Fibroblast of lung (primary cell): ENCODE measurements at regions not wholly inside any gene's neighbourhood (a gene's known extent, or its start where the extent isn't known, plus 50 kb on each side); places are given as distances from the start of the nearest gene placed in this dataset.

Experiments used
- DNase-seq, 2 donors: peaks; one replicate each; pipeline versions ENCODE4 v3.0.0 to v3.0.0-alpha.2; 2010; ENCODE audit warnings: low read depth in 2 of 2
- H2AFZ ChIP-seq: 2 replicates; pipeline ENCODE4 v1.5.1; 2012; ENCODE audit warnings: low read length, control low read depth, inconsistent platforms
- H3K27ac ChIP-seq: 2 replicates; pipeline ENCODE4 v1.5.1; 2011; ENCODE audit warnings: low read length, control low read depth; ENCODE audit not compliant: insufficient read depth
- H3K27me3 ChIP-seq: 2 replicates; pipeline ENCODE4 v1.5.1; 2011; ENCODE audit warnings: mild to moderate bottlenecking, low read length; ENCODE audit not compliant: control insufficient read depth, insufficient read depth
- H3K36me3 ChIP-seq: 2 replicates; pipeline ENCODE4 v1.5.1; 2011; ENCODE audit warnings: low read length; ENCODE audit not compliant: control insufficient read depth, insufficient read depth
- H3K4me1 ChIP-seq: 2 replicates; pipeline ENCODE4 v1.5.1; 2011; ENCODE audit warnings: low read length; ENCODE audit not compliant: control insufficient read depth, insufficient read depth; ENCODE audit errors: extremely low read depth
- H3K4me2 ChIP-seq: 2 replicates; pipeline ENCODE4 v1.5.1; 2011; ENCODE audit warnings: low read length, control low read depth; ENCODE audit not compliant: insufficient read depth; ENCODE audit errors: extremely low read depth
- H3K4me3 ChIP-seq, 4 experiments: fragments of 200-600 bp in 1 of 4; sonication (generic) in 1 of 4; replicated peaks in 1 of 4; 2 replicates each; pipeline ENCODE4 v1.5.1; 2011 to 2016; ENCODE audit warnings: low read length in 4 of 4, low read depth in 3 of 4, mild to moderate bottlenecking in 3 of 4, control low read depth in 2 of 4, inconsistent platforms in 1 of 4, mixed read lengths in 1 of 4; ENCODE audit not compliant: insufficient read depth in 1 of 4; ENCODE audit errors: control extremely low read depth in 1 of 4
- H3K79me2 ChIP-seq: 2 replicates; pipeline ENCODE4 v1.5.1; 2012; ENCODE audit warnings: mild to moderate bottlenecking, low read length, inconsistent platforms; ENCODE audit not compliant: control insufficient read depth, insufficient read depth
- H3K9ac ChIP-seq: 2 replicates; pipeline ENCODE4 v1.5.1; 2011; ENCODE audit warnings: mild to moderate bottlenecking, low read length, control low read depth; ENCODE audit not compliant: insufficient read depth
- H3K9me3 ChIP-seq: 2 replicates; pipeline ENCODE4 v1.5.1; 2012; ENCODE audit warnings: low read depth, low read length; ENCODE audit not compliant: control insufficient read depth, insufficient read depth
- H4K20me1 ChIP-seq: 2 replicates; pipeline ENCODE4 v1.5.1; 2011; ENCODE audit warnings: low read length; ENCODE audit not compliant: control insufficient read depth, insufficient read depth; ENCODE audit errors: extremely low read depth
- EZH2 ChIP-seq: IDR thresholded peaks from 2 replicates; pipeline ENCODE4 v1.5.1; 2012; ENCODE audit warnings: low read length, control low read depth, mild to moderate bottlenecking; ENCODE audit errors: missing control alignments
- TF ChIP-seq, protein P1 (sequence below), 2 donors: IDR thresholded peaks in 1 of 2; conservative IDR thresholded peaks in 1 of 2; 1 replicate in 1 of 2; 2 replicates in 1 of 2; pipeline ENCODE4 v1.5.1; 2011 to 2012; ENCODE audit warnings: low read length in 2 of 2, control low read depth in 1 of 2, inconsistent platforms in 1 of 2, low read depth in 1 of 2, mild to moderate bottlenecking in 1 of 2

DNA sequence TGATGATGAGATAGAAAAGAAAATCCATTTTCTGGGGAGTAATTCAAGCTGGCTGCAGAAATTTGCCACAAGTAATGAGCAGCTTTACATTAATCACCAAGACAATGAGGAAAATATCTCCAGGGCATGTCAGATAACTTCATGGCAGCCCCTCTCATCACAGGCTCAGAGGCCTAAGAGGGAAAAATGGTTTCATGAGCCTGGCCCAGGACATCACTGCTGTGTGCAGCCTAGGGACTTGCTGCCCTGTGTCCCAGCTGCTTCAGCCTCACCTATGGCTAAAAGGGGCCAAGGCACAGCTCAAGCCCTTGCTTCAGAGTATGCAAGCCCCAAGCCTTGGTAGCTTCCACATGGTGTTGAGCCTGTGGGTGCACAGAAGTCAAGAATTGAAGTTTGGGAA, 161.7 kb downstream of the OPA1 start:
- TF ChIP-seq EZH2: no peak
- TF ChIP-seq, protein P1, sequence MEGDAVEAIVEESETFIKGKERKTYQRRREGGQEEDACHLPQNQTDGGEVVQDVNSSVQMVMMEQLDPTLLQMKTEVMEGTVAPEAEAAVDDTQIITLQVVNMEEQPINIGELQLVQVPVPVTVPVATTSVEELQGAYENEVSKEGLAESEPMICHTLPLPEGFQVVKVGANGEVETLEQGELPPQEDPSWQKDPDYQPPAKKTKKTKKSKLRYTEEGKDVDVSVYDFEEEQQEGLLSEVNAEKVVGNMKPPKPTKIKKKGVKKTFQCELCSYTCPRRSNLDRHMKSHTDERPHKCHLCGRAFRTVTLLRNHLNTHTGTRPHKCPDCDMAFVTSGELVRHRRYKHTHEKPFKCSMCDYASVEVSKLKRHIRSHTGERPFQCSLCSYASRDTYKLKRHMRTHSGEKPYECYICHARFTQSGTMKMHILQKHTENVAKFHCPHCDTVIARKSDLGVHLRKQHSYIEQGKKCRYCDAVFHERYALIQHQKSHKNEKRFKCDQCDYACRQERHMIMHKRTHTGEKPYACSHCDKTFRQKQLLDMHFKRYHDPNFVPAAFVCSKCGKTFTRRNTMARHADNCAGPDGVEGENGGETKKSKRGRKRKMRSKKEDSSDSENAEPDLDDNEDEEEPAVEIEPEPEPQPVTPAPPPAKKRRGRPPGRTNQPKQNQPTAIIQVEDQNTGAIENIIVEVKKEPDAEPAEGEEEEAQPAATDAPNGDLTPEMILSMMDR (conservative IDR thresholded peaks at IDR 0.05 in 1 of 2, IDR thresholded peaks at IDR 0.05 in 1 of 2; ENCODE audit: low read depth in 1 of 2, low read length in 2 of 2): no peak
- Histone ChIP-seq H2AFZ (no peak overlapping the region), H3K79me2 (no peaks in the 10 kb centered on the region), H3K9me3 (no peaks in the 10 kb centered on the region), H3K36me3 (no peaks in the 10 kb centered on the region), H3K4me1 (no peaks in the 10 kb centered on the region), H3K4me2 (no peak overlapping the region), H4K20me1 (no peaks in the 10 kb centered on the region), H3K4me3 (no peak overlapping the region), H3K9ac (no peak overlapping the region), H3K27me3 (no peaks in the 10 kb centered on the region), H3K27ac (no peak overlapping the region)
- no peak for DNase-seq

DNA sequence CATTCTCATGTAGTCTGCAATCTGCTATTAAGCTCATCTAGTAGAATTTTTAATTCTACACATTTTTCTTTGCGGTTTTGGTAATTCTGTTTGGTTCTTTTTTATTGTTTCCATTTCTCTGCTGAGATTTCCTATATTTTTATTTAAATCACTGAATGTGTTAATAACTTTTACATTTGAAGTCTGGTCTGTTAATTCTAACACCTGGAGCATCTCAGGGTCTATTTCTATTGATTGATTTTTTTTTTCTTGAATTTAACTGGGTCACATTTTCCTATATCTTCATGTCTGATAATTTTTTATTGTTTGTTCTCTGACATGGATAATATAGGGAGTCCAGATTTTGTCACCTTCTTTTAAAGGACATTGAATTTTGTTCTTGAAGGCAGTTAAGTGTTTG, 163.5 kb downstream of the OPA1 start:
- no peak for DNase-seq
- no peaks in the 10 kb centered on the region for H3K27me3 ChIP-seq
- no peak overlapping the region for H3K4me2 ChIP-seq
- no peaks in the 10 kb centered on the region for H4K20me1 ChIP-seq
- no peak overlapping the region for H3K9ac ChIP-seq
- H3K36me3 ChIP-seq: no peaks in the 10 kb centered on the region
- TF ChIP-seq, protein P1 (conservative IDR thresholded peaks at IDR 0.05 in 1 of 2, IDR thresholded peaks at IDR 0.05 in 1 of 2; ENCODE audit: low read depth in 1 of 2, low read length in 2 of 2): no peak
- TF ChIP-seq EZH2: no peak
- H3K4me3 ChIP-seq: no peak overlapping the region
- no peaks in the 10 kb centered on the region for H3K79me2 ChIP-seq
- H3K27ac ChIP-seq: no peak overlapping the region
- no peak overlapping the region for H2AFZ ChIP-seq
- no peaks in the 10 kb centered on the region for H3K4me1 ChIP-seq
- H3K9me3 ChIP-seq: no peaks in the 10 kb centered on the region

DNA sequence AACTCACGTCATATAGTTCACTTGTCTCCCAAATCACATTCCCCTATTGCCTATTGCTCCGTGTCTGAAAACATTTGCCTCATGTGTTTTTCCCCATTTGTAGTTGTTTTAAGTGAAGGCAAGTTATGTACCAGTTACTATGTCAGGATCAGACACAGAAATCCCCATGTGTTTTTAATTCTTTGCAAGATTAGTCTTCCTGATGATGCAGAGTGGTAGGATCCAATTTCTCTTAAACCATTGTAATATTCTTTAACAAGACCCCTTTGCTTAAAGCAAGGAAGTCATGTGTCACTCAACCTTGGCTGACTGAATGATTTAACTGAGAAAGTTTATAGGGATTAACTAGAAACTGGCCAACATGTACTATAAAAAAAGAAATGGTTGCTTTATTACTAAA, 164.4 kb downstream of the OPA1 start:
- Histone ChIP-seq H4K20me1 (no peaks in the 10 kb centered on the region), H3K9me3 (no peaks in the 10 kb centered on the region), H3K27ac (no peak overlapping the region), H3K79me2 (no peaks in the 10 kb centered on the region), H3K36me3 (no peaks in the 10 kb centered on the region), H3K4me2 (no peak overlapping the region), H3K4me3 (no peak overlapping the region), H2AFZ (no peak overlapping the region), H3K4me1 (no peaks in the 10 kb centered on the region), H3K27me3 (no peaks in the 10 kb centered on the region), H3K9ac (no peak overlapping the region)
- no peak for DNase-seq
- no peak for TF ChIP-seq EZH2
- TF ChIP-seq, protein P1 (conservative IDR thresholded peaks at IDR 0.05 in 1 of 2, IDR thresholded peaks at IDR 0.05 in 1 of 2; ENCODE audit: low read depth in 1 of 2, low read length in 2 of 2): no peak
